ENCODE measurements at regions not wholly inside any gene's neighbourhood (a gene's known extent, or its start where the extent isn't known, plus 50 kb on each side); places are given as distances from the start of the nearest gene placed in this dataset.

DNA sequence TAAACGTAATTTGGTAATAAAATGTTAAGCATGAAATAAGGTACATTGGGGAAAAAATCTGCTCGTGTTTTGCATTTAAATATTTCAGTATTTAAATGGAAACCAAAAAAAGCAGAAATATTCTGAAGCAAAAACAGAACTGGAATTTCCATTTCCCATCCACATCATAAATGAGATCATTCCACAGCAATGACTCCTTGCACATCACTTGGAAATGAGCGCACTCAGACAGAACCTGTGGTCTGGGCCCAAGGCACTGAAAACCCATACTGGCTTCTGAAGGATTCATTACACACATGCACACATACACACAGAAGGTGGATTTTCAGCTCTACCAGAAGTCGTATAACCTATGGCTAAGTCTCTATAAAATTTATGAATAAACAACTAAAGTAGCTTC is 174.8 kb downstream of the IBTK start:
- Histone ChIP-seq H3K4me3 (ENCODE audit: low read length) (no peak overlapping the region), H3K9me3 (replicated peaks; ENCODE audit: control insufficient read depth, low read depth, low read length) (no peaks in the 10 kb centered on the region), H3K4me1 (ENCODE audit: control insufficient read depth, insufficient read depth, low read length) (peaks cover 11% of the 10 kb centered on the region), H3K27ac (ENCODE audit: low read length) (peak overlapping the region; percentile 77), H3K27me3 (ENCODE audit: control insufficient read depth, insufficient read depth, low read length) (no peaks in the 10 kb centered on the region), H3K36me3 (ENCODE audit: control insufficient read depth, insufficient read depth, low read length) (no peaks in the 10 kb centered on the region)
- no CpG with 5 or more reads among the region's 4 CpGs for WGBS (ENCODE audit: insufficient coverage)
- peak; percentile 93 for DNase-seq

DNA sequence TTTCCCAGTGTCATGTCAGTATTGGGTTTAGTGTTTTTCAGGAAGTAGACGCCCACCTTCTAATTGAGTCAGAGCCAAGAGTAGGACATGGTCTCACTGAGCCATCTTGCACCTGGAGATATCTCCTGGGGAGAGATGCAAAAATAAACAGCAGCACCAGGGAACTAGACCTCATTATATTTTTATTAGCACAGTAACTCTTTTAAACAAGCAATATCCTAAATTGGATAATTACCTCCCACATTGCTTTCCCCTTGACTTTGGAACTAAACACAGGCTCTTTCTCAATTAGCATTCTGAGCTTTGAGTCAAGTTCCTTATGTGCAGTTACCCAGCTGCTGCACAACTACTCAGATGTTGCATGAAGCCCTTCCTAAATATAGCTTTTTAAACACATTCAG is 175.4 kb downstream of the IBTK start:
- no peaks in the 10 kb centered on the region for H3K9me3 ChIP-seq (replicated peaks; ENCODE audit: control insufficient read depth, low read depth, low read length)
- no peaks in the 10 kb centered on the region for H3K36me3 ChIP-seq (ENCODE audit: control insufficient read depth, insufficient read depth, low read length)
- H3K27me3 ChIP-seq (ENCODE audit: control insufficient read depth, insufficient read depth, low read length), result no peaks in the 10 kb centered on the region
- no peak overlapping the region for H3K4me3 ChIP-seq (ENCODE audit: low read length)
- DNase-seq, result peak; percentile 76
- H3K27ac ChIP-seq (ENCODE audit: low read length), result peak overlapping the region; percentile 77
- WGBS (ENCODE audit: insufficient coverage), result no CpG with 5 or more reads among the region's 1 CpG
- peaks cover 11% of the 10 kb centered on the region for H3K4me1 ChIP-seq (ENCODE audit: control insufficient read depth, insufficient read depth, low read length)

DNA sequence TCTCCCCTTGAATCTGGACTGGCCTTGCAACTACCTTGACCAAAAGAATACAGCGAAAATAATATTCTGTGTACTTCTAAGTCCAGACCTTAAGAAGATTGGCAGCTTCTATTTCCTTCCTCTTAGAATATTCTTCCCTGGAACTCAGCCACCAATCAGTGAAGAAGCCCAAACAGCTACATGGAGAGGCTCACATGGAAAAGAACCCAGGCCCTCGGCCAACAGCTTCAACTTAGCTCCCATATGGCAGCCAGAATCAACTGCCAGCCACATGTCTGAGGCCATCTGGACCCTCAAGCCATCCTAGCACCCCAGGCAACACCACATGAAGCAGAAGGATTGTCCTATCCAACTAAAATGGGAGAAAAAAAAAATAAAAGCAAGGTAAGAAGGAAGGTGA is 178.8 kb downstream of the IBTK start:
- Histone ChIP-seq H3K9me3 (replicated peaks; ENCODE audit: control insufficient read depth, low read depth, low read length) (no peaks in the 10 kb centered on the region), H3K27ac (ENCODE audit: low read length) (no peak overlapping the region), H3K4me1 (ENCODE audit: control insufficient read depth, insufficient read depth, low read length) (peaks cover 6% of the 10 kb centered on the region), H3K4me3 (ENCODE audit: low read length) (no peak overlapping the region), H3K36me3 (ENCODE audit: control insufficient read depth, insufficient read depth, low read length) (no peaks in the 10 kb centered on the region), H3K27me3 (ENCODE audit: control insufficient read depth, insufficient read depth, low read length) (no peaks in the 10 kb centered on the region)
- DNase-seq, result peak; percentile 39
- 89% methylated on average over 1 of the region's 2 CpGs for WGBS (ENCODE audit: insufficient coverage)

DNA sequence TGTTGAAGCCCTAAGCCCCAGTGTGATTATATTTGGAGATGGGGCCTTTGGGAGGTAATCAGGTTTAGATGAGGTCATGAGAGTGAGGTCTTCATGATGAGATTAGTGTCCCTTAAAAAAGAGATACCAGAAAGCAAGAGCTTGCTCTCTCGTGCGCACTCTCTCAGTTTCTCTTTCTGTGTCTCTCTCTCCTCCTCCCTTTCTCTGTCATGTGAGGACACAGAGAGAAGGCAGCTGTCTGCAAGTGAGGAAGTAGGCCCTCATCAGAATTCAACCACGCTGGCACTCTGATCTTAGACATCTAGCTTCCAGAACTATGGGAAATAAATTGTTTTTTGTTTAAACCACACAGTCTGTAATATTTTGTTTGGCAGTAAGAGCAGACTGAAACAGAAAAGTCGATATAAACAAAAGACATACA is 180.5 kb downstream of the IBTK start:
- Histone ChIP-seq H3K27me3 (ENCODE audit: control insufficient read depth, insufficient read depth, low read length) (no peaks in the 10 kb centered on the region), H3K27ac (ENCODE audit: low read length) (no peak overlapping the region), H3K4me3 (ENCODE audit: low read length) (no peak overlapping the region), H3K4me1 (ENCODE audit: control insufficient read depth, insufficient read depth, low read length) (peaks cover 1% of the 10 kb centered on the region), H3K36me3 (ENCODE audit: control insufficient read depth, insufficient read depth, low read length) (no peaks in the 10 kb centered on the region), H3K9me3 (replicated peaks; ENCODE audit: control insufficient read depth, low read depth, low read length) (no peaks in the 10 kb centered on the region)
- WGBS (ENCODE audit: insufficient coverage), result no CpG with 5 or more reads among the region's 4 CpGs
- peak; percentile 41 for DNase-seq

DNA sequence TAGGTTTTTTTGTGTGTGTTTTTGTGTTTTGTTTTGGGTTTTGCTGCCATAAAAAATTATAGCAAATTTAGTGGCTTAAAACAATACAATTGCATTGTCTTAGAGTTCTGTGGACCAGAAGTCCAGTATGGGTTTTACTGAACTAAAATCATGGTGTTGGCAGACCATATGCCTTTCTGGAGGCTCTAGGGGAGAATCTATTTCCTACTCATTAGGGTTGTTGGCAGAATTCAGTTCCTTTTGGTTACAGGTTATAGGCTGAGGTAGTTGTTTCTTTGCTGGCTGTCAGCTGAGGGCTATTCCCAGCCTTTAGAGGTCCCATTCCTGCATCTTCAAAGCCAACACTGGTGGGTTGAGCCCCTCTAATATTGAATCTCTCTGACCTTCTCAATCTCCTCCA is 181.3 kb downstream of the IBTK start:
- DNase-seq, result no peak
- Histone ChIP-seq H3K36me3 (ENCODE audit: control insufficient read depth, insufficient read depth, low read length) (no peaks in the 10 kb centered on the region), H3K27me3 (ENCODE audit: control insufficient read depth, insufficient read depth, low read length) (no peaks in the 10 kb centered on the region)

DNA sequence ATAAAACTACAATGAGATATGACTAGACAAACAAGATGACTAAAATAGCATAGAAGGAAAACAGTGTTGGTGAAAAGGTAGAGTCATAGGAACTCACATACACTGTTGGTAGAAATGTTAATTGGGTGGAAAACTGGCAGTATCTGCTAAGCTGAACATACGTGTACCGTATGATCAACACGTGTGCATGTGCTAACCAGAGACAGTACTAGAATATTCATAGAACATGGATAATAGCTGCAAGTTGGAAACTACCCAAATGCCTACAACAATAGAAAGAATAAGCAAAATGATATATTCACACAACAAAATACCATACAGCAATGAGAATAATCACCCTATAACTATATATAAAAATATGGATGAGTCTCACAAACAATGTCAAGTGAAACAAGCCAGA is 184.0 kb downstream of the IBTK start:
- no CpG with 5 or more reads among the region's 3 CpGs for WGBS (ENCODE audit: insufficient coverage)
- Histone ChIP-seq H3K4me1 (ENCODE audit: control insufficient read depth, insufficient read depth, low read length) (no peaks in the 10 kb centered on the region), H3K36me3 (ENCODE audit: control insufficient read depth, insufficient read depth, low read length) (no peaks in the 10 kb centered on the region), H3K9me3 (replicated peaks; ENCODE audit: control insufficient read depth, low read depth, low read length) (no peaks in the 10 kb centered on the region), H3K27me3 (ENCODE audit: control insufficient read depth, insufficient read depth, low read length) (no peaks in the 10 kb centered on the region), H3K4me3 (ENCODE audit: low read length) (no peak overlapping the region), H3K27ac (ENCODE audit: low read length) (no peak overlapping the region)
- DNase-seq, result no peak

More for the DNA sequence above, 181.3 kb downstream of the IBTK start:
- Histone ChIP-seq H3K9me3 (replicated peaks; ENCODE audit: control insufficient read depth, low read depth, low read length) (no peaks in the 10 kb centered on the region), H3K4me3 (ENCODE audit: low read length) (no peak overlapping the region), H3K4me1 (ENCODE audit: control insufficient read depth, insufficient read depth, low read length) (no peaks in the 10 kb centered on the region), H3K27ac (ENCODE audit: low read length) (no peak overlapping the region)

DNA sequence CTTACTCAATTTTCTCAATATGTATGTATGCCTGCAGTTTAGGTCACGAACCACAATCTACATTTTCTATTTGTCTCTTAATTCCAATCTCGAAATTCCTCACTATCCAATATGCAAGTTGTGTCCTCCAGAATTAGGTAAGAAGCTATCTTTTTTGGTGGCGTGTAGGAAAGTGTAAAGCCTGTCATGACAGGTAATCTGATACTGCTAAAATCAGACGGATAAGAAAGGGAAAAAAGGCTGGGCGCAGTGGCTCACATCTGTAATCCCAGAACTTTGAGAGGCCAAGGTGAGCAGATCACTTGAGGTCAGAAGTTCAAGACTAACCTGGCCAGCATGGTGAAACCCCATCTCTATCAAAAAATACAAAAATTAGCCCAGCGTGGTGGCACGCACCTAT is 185.3 kb downstream of the IBTK start:
- Histone ChIP-seq H3K27me3 (ENCODE audit: control insufficient read depth, insufficient read depth, low read length) (no peaks in the 10 kb centered on the region), H3K9me3 (replicated peaks; ENCODE audit: control insufficient read depth, low read depth, low read length) (no peaks in the 10 kb centered on the region), H3K4me3 (ENCODE audit: low read length) (no peak overlapping the region), H3K4me1 (ENCODE audit: control insufficient read depth, insufficient read depth, low read length) (peaks cover 7% of the 10 kb centered on the region), H3K27ac (ENCODE audit: low read length) (no peak overlapping the region), H3K36me3 (ENCODE audit: control insufficient read depth, insufficient read depth, low read length) (no peaks in the 10 kb centered on the region)
- DNase-seq, result no peak
- 62% methylated on average over 4 of the region's 7 CpGs for WGBS (ENCODE audit: insufficient coverage)

DNA sequence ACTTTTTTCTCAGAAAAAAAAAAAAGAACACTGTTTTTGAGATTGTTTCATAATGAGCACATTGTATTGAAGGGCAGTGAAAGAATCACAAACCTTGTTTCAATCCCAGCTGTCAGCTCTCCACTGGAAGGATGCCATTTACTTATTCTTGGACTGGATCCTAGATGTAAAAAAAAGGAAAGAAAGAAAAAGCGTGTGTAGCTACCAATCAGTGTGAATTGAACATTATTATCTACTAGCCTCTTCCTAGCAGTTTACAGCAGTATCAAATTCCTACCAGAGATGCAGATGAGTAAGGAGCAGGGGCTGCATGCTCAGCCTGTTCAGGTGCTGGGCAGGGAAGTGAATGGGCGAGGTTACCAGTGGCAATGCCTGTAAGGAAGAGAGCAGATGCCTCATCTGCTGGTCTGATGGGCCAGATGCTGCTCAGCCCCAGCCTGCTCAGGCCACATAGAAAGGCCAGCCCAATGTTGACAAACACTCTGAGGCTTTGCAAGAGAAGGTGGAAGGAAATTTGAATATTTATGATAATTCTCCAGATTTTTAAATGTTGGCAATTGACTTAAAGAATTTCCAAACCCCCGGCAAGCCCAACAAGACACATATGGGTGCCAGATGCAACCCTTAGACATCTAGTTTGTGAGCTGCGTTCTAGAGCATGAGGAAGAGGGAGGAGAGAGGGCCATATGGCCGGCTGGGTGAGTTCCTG is 189.5 kb downstream of the IBTK start:
- WGBS (ENCODE audit: insufficient coverage), result 50% methylated on average over 1 of the region's 5 CpGs
- H3K4me3 ChIP-seq (ENCODE audit: low read length), result no peak overlapping the region
- H3K27me3 ChIP-seq (ENCODE audit: control insufficient read depth, insufficient read depth, low read length), result no peaks in the 10 kb centered on the region
- H3K9me3 ChIP-seq (replicated peaks; ENCODE audit: control insufficient read depth, low read depth, low read length), result no peaks in the 10 kb centered on the region
- no peaks in the 10 kb centered on the region for H3K36me3 ChIP-seq (ENCODE audit: control insufficient read depth, insufficient read depth, low read length)
- DNase-seq, result peak; percentile 84
- H3K27ac ChIP-seq (ENCODE audit: low read length), result no peak overlapping the region
- peaks cover 12% of the 10 kb centered on the region for H3K4me1 ChIP-seq (ENCODE audit: control insufficient read depth, insufficient read depth, low read length)

DNA sequence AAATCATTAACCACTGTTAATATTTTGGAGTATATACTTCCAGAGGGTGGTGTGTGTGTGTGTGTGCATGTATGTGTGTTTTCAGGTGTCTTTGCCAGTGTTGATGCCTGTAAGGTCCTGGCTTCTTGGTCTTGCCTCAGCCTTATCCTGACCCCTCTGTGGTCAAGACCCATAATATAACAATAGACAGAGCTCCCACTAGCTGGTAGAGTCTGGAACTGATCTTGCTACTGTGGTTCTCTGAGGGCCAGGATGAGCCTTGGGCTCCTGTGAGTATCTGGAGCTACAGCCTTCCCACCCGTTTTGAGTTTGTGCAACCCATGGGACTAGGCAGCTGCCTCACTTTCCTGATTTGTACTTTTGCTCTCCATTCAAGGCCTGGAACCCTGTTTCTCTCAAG is 191.0 kb downstream of the IBTK start:
- 83% methylated on average over 1 of the region's 1 CpG for WGBS (ENCODE audit: insufficient coverage)

DNA sequence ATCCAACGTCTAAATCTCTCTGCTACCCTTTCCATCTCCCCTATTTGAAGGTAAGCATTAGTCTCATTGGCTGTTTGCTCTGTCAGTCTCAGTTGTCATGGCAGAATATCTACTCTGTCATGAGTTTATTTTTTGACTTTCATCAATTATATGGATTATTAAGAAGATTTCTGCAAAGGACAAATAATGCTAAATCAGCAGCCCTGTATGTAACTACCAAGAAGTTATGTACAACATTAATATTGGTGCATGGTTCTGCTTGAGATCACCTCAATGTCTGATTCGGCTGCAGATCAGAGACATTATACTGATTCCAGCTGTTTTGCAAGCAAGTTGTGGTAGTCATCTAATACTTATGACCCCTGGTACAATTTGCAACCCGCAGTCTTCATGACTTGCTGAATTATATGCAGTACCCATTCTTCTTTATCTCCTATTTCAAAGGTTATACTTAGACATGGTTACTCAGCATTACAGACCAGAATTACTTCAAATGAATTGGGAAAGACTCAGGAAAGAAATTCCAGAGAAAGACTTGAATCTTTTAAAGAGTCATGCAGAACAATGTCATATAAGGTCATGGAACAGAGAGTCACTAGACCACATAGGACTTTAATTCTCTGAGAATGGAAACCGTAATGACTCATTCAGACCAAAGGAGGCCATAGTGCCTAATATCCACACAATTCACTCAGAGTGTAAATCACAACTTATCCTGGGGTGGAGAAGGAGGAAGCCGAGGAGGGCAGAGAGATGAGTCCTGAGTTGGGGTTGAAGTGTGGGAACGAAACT is 201.4 kb downstream of the IBTK start:
- DNase-seq, result no peak
- H3K4me3 ChIP-seq (ENCODE audit: low read length), result no peak overlapping the region
- no CpG with 5 or more reads among the region's 6 CpGs for WGBS (ENCODE audit: insufficient coverage)
- H3K9me3 ChIP-seq (replicated peaks; ENCODE audit: control insufficient read depth, low read depth, low read length), result no peaks in the 10 kb centered on the region
- no peaks in the 10 kb centered on the region for H3K4me1 ChIP-seq (ENCODE audit: control insufficient read depth, insufficient read depth, low read length)
- no peaks in the 10 kb centered on the region for H3K27me3 ChIP-seq (ENCODE audit: control insufficient read depth, insufficient read depth, low read length)
- H3K36me3 ChIP-seq (ENCODE audit: control insufficient read depth, insufficient read depth, low read length), result no peaks in the 10 kb centered on the region
- no peak overlapping the region for H3K27ac ChIP-seq (ENCODE audit: low read length)

More for the DNA sequence above, 191.0 kb downstream of the IBTK start:
- H3K4me3 ChIP-seq (ENCODE audit: low read length), result no peak overlapping the region
- H3K27ac ChIP-seq (ENCODE audit: low read length), result no peak overlapping the region
- no peaks in the 10 kb centered on the region for H3K36me3 ChIP-seq (ENCODE audit: control insufficient read depth, insufficient read depth, low read length)
- DNase-seq, result no peak
- H3K4me1 ChIP-seq (ENCODE audit: control insufficient read depth, insufficient read depth, low read length), result peaks cover 12% of the 10 kb centered on the region
- H3K9me3 ChIP-seq (replicated peaks; ENCODE audit: control insufficient read depth, low read depth, low read length), result no peaks in the 10 kb centered on the region
- H3K27me3 ChIP-seq (ENCODE audit: control insufficient read depth, insufficient read depth, low read length), result no peaks in the 10 kb centered on the region

All from muscle of leg (tissue), 3 donors.